ENCODE measurements at regions not wholly inside any gene's neighbourhood (a gene's known extent, or its start where the extent isn't known, plus 50 kb on each side); places are given as distances from the start of the nearest gene placed in this dataset.

- TF ChIP-seq EZH2 (IDR thresholded peaks at IDR 0.05; ENCODE audit: low read length) (no peak), CTCF (optimal IDR thresholded peaks at IDR 0.05 in 1 of 3, IDR thresholded peaks at IDR 0.05 in 1 of 3, conservative IDR thresholded peaks at IDR 0.05 in 1 of 3; ENCODE audit: extremely low read depth in 1 of 3, insufficient read depth in 2 of 3, low read length in 3 of 3) (no peak)
Measured at GRCh38 chrX:39836802-39837420, 260.8 kb downstream of the BCOR start.

Data from keratinocyte (primary cell).